DOHH2 (cell line): ENCODE measurements at regions not wholly inside any gene's neighbourhood (a gene's known extent, or its start where the extent isn't known, plus 50 kb on each side); places are given as distances from the start of the nearest gene placed in this dataset.

Source experiments
- H3F3A ChIP-seq: fragments of 200-600 bp; sonication (generic), shearing (Covaris generic); 2 replicates; pipeline ENCODE4 v1.6.0; 2016; ENCODE audit warnings: antibody characterized with exemption, mild to moderate bottlenecking; ENCODE audit not compliant: control insufficient read depth, insufficient read depth
- H3K27ac ChIP-seq: fragments of 200-600 bp; sonication (generic); 2 replicates; pipeline ENCODE4 v1.5.1; 2014; ENCODE audit warnings: low read depth, mild to moderate bottlenecking, low read length, moderate library complexity
- H3K27me3 ChIP-seq: fragments of 200-600 bp; sonication (generic); 2 replicates; pipeline ENCODE4 v1.6.1; 2014; ENCODE audit warnings: mild to moderate bottlenecking, low read length, mixed read lengths; ENCODE audit not compliant: control insufficient read depth
- H3K36me3 ChIP-seq: fragments of 200-600 bp; sonication (generic); 2 replicates; pipeline ENCODE4 v1.6.1; 2014; ENCODE audit warnings: mild to moderate bottlenecking, low read length, moderate library complexity, mixed read lengths; ENCODE audit not compliant: control insufficient read depth
- H3K4me1 ChIP-seq: fragments of 200-600 bp; sonication (generic); 2 replicates; pipeline ENCODE4 v1.6.1; 2014; ENCODE audit warnings: mild to moderate bottlenecking, low read length, mixed read lengths; ENCODE audit not compliant: control insufficient read depth
- H3K4me2 ChIP-seq: fragments of 200-600 bp; sonication (generic); 2 replicates; pipeline ENCODE4 v1.6.0; 2014; ENCODE audit warnings: mild to moderate bottlenecking, low read length, moderate library complexity
- H3K4me3 ChIP-seq: fragments of 200-600 bp; sonication (generic); 2 replicates; pipeline ENCODE4 v1.5.1; 2014; ENCODE audit warnings: mild to moderate bottlenecking, low read length, mixed read lengths
- H3K79me2 ChIP-seq: fragments of 200-600 bp; sonication (generic); 2 replicates; pipeline ENCODE4 v1.6.1; 2014; ENCODE audit warnings: mild to moderate bottlenecking, low read length, mixed read lengths; ENCODE audit not compliant: control insufficient read depth
- H3K9me2 ChIP-seq: fragments of 200-600 bp; sonication (generic); replicated peaks from 2 replicates; pipeline ENCODE4 v1.6.1; 2014; ENCODE audit warnings: mild to moderate bottlenecking, low read length, mixed read lengths; ENCODE audit not compliant: control insufficient read depth
- H3K9me3 ChIP-seq: fragments of 200-600 bp; sonication (generic); 2 replicates; pipeline ENCODE4 v1.6.1; 2014; ENCODE audit warnings: antibody characterized with exemption, low read length, mixed read lengths; ENCODE audit not compliant: control insufficient read depth, insufficient read depth
- H4K20me1 ChIP-seq: fragments of 200-600 bp; sonication (generic); 2 replicates; pipeline ENCODE4 v1.6.0; 2014; ENCODE audit warnings: low read depth, mild to moderate bottlenecking, antibody characterized with exemption, low read length, moderate library complexity; ENCODE audit not compliant: control insufficient read depth, insufficient read depth
- CTCF ChIP-seq: fragments of 200-600 bp; sonication (generic); IDR thresholded peaks from one replicate; pipeline ENCODE4 v1.5.1; 2014; ENCODE audit warnings: antibody characterized with exemption, mild to moderate bottlenecking, low read depth, low read length; ENCODE audit not compliant: poor library complexity, severe bottlenecking
- EZH2phosphoT487 ChIP-seq: fragments of 200-600 bp; sonication (generic); IDR thresholded peaks from 2 replicates; pipeline ENCODE4 v1.6.1; 2017; ENCODE audit warnings: borderline replicate concordance, mild to moderate bottlenecking, antibody characterized with exemption, low read length, moderate library complexity, mixed read lengths

GRCh38 chr2:146734042-146734820 is 1110.6 kb upstream of the ACVR2A start:
- H3K79me2 ChIP-seq, result no peaks in the 10 kb centered on the region
- H3K9me2 ChIP-seq, result no peaks in the 10 kb centered on the region
- no peaks in the 10 kb centered on the region for H4K20me1 ChIP-seq
- no peaks in the 10 kb centered on the region for H3K4me1 ChIP-seq
- TF ChIP-seq CTCF (peak; percentile 63), EZH2phosphoT487 (no peak)
- no peak overlapping the region for H3K27ac ChIP-seq
- no peak overlapping the region for H3K4me3 ChIP-seq
- H3F3A ChIP-seq, result no peaks in the 10 kb centered on the region
- no peak overlapping the region; the same call in 1 of the 2 replicates for H3K4me2 ChIP-seq
- no peaks in the 10 kb centered on the region for H3K9me3 ChIP-seq
- H3K27me3 ChIP-seq, result no peaks in the 10 kb centered on the region
- H3K36me3 ChIP-seq, result no peaks in the 10 kb centered on the region

GRCh38 chr2:146730882-146731281 is 1113.9 kb upstream of the ACVR2A start:
- H3K27ac ChIP-seq, result no peak overlapping the region
- no peaks in the 10 kb centered on the region for H3K27me3 ChIP-seq
- H3K4me3 ChIP-seq, result no peak overlapping the region
- no peak overlapping the region for H3K4me2 ChIP-seq
- TF ChIP-seq EZH2phosphoT487 (no peak), CTCF (no peak)
- no peaks in the 10 kb centered on the region for H3F3A ChIP-seq
- no peaks in the 10 kb centered on the region for H3K4me1 ChIP-seq
- H3K9me2 ChIP-seq, result no peaks in the 10 kb centered on the region
- H3K36me3 ChIP-seq, result no peaks in the 10 kb centered on the region
- no peaks in the 10 kb centered on the region for H4K20me1 ChIP-seq
- no peaks in the 10 kb centered on the region for H3K9me3 ChIP-seq
- no peaks in the 10 kb centered on the region for H3K79me2 ChIP-seq

- H3K4me3 ChIP-seq, result no peak overlapping the region
- no peaks in the 10 kb centered on the region for H3K79me2 ChIP-seq
- no peaks in the 10 kb centered on the region for H4K20me1 ChIP-seq
- H3K4me2 ChIP-seq, result no peak overlapping the region
- H3K27me3 ChIP-seq, result no peaks in the 10 kb centered on the region
- no peaks in the 10 kb centered on the region for H3K9me2 ChIP-seq
- no peaks in the 10 kb centered on the region for H3K4me1 ChIP-seq
- H3K9me3 ChIP-seq, result peaks cover 20% of the 10 kb centered on the region
- no peaks in the 10 kb centered on the region for H3F3A ChIP-seq
- H3K27ac ChIP-seq, result no peak overlapping the region
- TF ChIP-seq EZH2phosphoT487, result no peak
- no peaks in the 10 kb centered on the region for H3K36me3 ChIP-seq
These were observed 1123.3 kb upstream of the ACVR2A start for GRCh38 chr2:146721486-146721885.

- H3F3A ChIP-seq, result no peaks in the 10 kb centered on the region
- no peaks in the 10 kb centered on the region for H3K36me3 ChIP-seq
These were observed 1124.7 kb upstream of the ACVR2A start for GRCh38 chr2:146720170-146720569.

More at GRCh38 chr2:146720170-146720569, 1124.7 kb upstream of the ACVR2A start:
- Histone ChIP-seq H4K20me1 (no peaks in the 10 kb centered on the region), H3K4me2 (no peak overlapping the region), H3K9me3 (peaks cover 20% of the 10 kb centered on the region), H3K9me2 (no peaks in the 10 kb centered on the region), H3K79me2 (no peaks in the 10 kb centered on the region), H3K27me3 (no peaks in the 10 kb centered on the region), H3K4me1 (no peaks in the 10 kb centered on the region), H3K4me3 (no peak overlapping the region), H3K27ac (no peak overlapping the region)
- TF ChIP-seq EZH2phosphoT487 (no peak), CTCF (no peak)
